Gastroesophageal sphincter (tissue), 3 donors: ENCODE measurements at regions not wholly inside any gene's neighbourhood (a gene's known extent, or its start where the extent isn't known, plus 50 kb on each side); places are given as distances from the start of the nearest gene placed in this dataset.

ENCODE experiments used
- EP300 ChIP-seq: sonication (generic); formaldehyde crosslinking; IDR thresholded peaks from one replicate; pipeline ENCODE4 v1.6.1; 2017; ENCODE audit warnings: antibody characterized with exemption, mild to moderate bottlenecking
- POLR2A ChIP-seq, 2 donors: fragments of 450-650 bp; IDR thresholded peaks; one replicate each; pipeline ENCODE4 v1.6.1; 2017; ENCODE audit warnings: antibody characterized with exemption in 2 of 2, mild to moderate bottlenecking in 2 of 2, moderate library complexity in 1 of 2
- TF ChIP-seq, protein P1 (sequence below), 4 experiments: fragments of 200-600 bp in 2 of 4; fragments of 450-650 bp in 2 of 4; sonication (generic) in 1 of 4; IDR thresholded peaks; one replicate each; pipeline ENCODE4 v1.5.1; 2017 to 2019; ENCODE audit warnings: antibody characterized with exemption in 4 of 4, mild to moderate bottlenecking in 2 of 4, moderate library complexity in 2 of 4

DNA sequence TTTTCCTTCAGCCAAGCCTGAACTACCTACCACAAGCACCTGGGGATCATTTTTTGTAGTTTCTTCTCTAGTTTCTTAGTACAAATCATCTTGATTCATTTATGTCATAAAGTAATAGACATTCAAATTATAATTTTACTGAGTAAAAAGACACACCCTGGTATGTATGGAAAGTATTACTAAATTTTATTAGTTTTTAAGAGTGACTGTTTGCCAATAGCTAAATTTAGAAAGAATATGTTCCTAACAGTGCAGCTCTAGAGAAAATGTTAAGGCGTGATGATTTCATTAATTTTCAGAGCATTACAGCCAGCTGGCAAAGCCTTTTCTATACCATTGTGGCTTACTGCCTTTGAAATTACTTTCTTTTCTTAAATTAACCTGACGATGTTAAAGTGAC is 612.0 kb upstream of the KCNMB2 start:
- TF ChIP-seq, protein P1, sequence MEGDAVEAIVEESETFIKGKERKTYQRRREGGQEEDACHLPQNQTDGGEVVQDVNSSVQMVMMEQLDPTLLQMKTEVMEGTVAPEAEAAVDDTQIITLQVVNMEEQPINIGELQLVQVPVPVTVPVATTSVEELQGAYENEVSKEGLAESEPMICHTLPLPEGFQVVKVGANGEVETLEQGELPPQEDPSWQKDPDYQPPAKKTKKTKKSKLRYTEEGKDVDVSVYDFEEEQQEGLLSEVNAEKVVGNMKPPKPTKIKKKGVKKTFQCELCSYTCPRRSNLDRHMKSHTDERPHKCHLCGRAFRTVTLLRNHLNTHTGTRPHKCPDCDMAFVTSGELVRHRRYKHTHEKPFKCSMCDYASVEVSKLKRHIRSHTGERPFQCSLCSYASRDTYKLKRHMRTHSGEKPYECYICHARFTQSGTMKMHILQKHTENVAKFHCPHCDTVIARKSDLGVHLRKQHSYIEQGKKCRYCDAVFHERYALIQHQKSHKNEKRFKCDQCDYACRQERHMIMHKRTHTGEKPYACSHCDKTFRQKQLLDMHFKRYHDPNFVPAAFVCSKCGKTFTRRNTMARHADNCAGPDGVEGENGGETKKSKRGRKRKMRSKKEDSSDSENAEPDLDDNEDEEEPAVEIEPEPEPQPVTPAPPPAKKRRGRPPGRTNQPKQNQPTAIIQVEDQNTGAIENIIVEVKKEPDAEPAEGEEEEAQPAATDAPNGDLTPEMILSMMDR (IDR thresholded peaks at IDR 0.05): no peak
- TF ChIP-seq POLR2A (IDR thresholded peaks at IDR 0.05): no peak
- TF ChIP-seq EP300: no peak
